ENCODE measurements at regions not wholly inside any gene's neighbourhood (a gene's known extent, or its start where the extent isn't known, plus 50 kb on each side); places are given as distances from the start of the nearest gene placed in this dataset.

DNA sequence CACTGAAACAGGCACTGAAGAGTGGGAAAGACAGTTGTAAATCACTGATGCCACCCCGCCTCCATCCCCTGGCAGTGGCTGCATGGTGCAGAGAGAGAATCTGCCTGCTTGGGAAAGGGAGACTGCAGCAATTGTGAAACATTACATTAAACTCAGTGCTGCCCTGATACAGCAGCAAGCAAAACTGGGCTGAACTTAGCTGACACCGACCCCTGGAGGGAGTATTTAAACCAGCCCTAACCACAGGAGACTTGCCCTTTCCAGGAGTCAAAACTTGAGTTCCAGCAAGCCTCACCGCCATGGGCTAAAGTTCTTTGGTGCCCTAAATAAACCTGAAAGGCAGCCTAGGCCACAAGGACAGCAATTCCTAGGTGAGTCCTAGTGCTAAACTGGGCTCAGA, 109.4 kb upstream of the PLPP4 start:
- Histone ChIP-seq H3K4me3 (no peak overlapping the region), H3K9ac (ENCODE audit: insufficient read depth in 1 of 2, low read depth in 2 of 2, low read length in 2 of 2) (no peak overlapping the region), H3K36me3 (ENCODE audit: control insufficient read depth, insufficient read depth, low read length) (no peaks in the 10 kb centered on the region), H3K4me1 (replicated peaks in 1 of 2; ENCODE audit: control insufficient read depth in 2 of 2, insufficient read depth in 2 of 2, low read length in 2 of 2) (no peaks in the 10 kb centered on the region), H2AFZ (ENCODE audit: low read depth, low read length) (no peak overlapping the region), H3K27ac (ENCODE audit: extremely low read depth, low read depth, low read length) (no peak overlapping the region), H3K79me2 (ENCODE audit: control insufficient read depth, insufficient read depth, low read length) (no peaks in the 10 kb centered on the region), H3K27me3 (ENCODE audit: control insufficient read depth in 2 of 2, insufficient read depth in 2 of 2, low read length in 2 of 2) (no peaks in the 10 kb centered on the region), H4K20me1 (replicated peaks; ENCODE audit: control insufficient read depth, insufficient read depth, low read length) (no peaks in the 10 kb centered on the region), H3K9me1 (ENCODE audit: control insufficient read depth, insufficient read depth, low read length) (no peaks in the 10 kb centered on the region), H3K4me2 (ENCODE audit: insufficient read depth, low read length) (no peak overlapping the region), H3K9me3 (replicated peaks; ENCODE audit: control insufficient read depth, insufficient read depth, low read depth, low read length) (no peaks in the 10 kb centered on the region)
- ChIA-PET POLR2A (interaction anchor here (0.6 kb wide), 1 partner anchor 13 kb away, joined by 3 read pairs; no protein-coding TSS in a partner anchor), CTCF (ENCODE audit: low intra/inter-chr PET ratio) (no interaction called here)
- BruUV-seq (replicated peaks), result no TSS peak
- no peak for ATAC-seq
- FAIRE-seq, result no peak
- no peak for DNase-seq (ENCODE audit: extremely low read depth in 1 of 4, low spot score in 3 of 4)
- TF ChIP-seq CBFA2T2 (conservative IDR thresholded peaks at IDR 0.05), result no peak
- TF ChIP-seq, protein P1, sequence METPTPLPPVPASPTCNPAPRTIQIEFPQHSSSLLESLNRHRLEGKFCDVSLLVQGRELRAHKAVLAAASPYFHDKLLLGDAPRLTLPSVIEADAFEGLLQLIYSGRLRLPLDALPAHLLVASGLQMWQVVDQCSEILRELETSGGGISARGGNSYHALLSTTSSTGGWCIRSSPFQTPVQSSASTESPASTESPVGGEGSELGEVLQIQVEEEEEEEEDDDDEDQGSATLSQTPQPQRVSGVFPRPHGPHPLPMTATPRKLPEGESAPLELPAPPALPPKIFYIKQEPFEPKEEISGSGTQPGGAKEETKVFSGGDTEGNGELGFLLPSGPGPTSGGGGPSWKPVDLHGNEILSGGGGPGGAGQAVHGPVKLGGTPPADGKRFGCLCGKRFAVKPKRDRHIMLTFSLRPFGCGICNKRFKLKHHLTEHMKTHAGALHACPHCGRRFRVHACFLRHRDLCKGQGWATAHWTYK (CRISPR knock-in tag; IDR thresholded peaks at IDR 0.05), result no peak
- TF ChIP-seq, protein P2, sequence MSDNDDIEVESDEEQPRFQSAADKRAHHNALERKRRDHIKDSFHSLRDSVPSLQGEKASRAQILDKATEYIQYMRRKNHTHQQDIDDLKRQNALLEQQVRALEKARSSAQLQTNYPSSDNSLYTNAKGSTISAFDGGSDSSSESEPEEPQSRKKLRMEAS (CRISPR knock-in tag; IDR thresholded peaks at IDR 0.05), result no peak
- no peak for TF ChIP-seq CSDE1 (IDR thresholded peaks at IDR 0.05)
- TF ChIP-seq, protein P3, sequence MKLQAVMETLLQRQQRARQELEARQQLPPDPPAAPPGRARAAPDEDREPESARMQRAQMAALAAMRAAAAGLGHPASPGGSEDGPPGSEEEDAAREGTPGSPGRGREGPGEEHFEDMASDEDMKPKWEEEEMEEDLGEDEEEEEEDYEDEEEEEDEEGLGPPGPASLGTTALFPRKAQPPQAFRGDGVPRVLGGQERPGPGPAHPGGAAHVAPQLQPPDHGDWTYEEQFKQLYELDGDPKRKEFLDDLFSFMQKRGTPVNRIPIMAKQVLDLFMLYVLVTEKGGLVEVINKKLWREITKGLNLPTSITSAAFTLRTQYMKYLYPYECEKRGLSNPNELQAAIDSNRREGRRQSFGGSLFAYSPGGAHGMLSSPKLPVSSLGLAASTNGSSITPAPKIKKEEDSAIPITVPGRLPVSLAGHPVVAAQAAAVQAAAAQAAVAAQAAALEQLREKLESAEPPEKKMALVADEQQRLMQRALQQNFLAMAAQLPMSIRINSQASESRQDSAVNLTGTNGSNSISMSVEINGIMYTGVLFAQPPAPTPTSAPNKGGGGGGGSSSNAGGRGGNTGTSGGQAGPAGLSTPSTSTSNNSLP (IDR thresholded peaks at IDR 0.05; ENCODE audit: borderline replicate concordance, low read depth, low read length), result no peak
- no peak for TF ChIP-seq ZNF668 (CRISPR knock-in tag; IDR thresholded peaks at IDR 0.05)
- TF ChIP-seq, protein P4, sequence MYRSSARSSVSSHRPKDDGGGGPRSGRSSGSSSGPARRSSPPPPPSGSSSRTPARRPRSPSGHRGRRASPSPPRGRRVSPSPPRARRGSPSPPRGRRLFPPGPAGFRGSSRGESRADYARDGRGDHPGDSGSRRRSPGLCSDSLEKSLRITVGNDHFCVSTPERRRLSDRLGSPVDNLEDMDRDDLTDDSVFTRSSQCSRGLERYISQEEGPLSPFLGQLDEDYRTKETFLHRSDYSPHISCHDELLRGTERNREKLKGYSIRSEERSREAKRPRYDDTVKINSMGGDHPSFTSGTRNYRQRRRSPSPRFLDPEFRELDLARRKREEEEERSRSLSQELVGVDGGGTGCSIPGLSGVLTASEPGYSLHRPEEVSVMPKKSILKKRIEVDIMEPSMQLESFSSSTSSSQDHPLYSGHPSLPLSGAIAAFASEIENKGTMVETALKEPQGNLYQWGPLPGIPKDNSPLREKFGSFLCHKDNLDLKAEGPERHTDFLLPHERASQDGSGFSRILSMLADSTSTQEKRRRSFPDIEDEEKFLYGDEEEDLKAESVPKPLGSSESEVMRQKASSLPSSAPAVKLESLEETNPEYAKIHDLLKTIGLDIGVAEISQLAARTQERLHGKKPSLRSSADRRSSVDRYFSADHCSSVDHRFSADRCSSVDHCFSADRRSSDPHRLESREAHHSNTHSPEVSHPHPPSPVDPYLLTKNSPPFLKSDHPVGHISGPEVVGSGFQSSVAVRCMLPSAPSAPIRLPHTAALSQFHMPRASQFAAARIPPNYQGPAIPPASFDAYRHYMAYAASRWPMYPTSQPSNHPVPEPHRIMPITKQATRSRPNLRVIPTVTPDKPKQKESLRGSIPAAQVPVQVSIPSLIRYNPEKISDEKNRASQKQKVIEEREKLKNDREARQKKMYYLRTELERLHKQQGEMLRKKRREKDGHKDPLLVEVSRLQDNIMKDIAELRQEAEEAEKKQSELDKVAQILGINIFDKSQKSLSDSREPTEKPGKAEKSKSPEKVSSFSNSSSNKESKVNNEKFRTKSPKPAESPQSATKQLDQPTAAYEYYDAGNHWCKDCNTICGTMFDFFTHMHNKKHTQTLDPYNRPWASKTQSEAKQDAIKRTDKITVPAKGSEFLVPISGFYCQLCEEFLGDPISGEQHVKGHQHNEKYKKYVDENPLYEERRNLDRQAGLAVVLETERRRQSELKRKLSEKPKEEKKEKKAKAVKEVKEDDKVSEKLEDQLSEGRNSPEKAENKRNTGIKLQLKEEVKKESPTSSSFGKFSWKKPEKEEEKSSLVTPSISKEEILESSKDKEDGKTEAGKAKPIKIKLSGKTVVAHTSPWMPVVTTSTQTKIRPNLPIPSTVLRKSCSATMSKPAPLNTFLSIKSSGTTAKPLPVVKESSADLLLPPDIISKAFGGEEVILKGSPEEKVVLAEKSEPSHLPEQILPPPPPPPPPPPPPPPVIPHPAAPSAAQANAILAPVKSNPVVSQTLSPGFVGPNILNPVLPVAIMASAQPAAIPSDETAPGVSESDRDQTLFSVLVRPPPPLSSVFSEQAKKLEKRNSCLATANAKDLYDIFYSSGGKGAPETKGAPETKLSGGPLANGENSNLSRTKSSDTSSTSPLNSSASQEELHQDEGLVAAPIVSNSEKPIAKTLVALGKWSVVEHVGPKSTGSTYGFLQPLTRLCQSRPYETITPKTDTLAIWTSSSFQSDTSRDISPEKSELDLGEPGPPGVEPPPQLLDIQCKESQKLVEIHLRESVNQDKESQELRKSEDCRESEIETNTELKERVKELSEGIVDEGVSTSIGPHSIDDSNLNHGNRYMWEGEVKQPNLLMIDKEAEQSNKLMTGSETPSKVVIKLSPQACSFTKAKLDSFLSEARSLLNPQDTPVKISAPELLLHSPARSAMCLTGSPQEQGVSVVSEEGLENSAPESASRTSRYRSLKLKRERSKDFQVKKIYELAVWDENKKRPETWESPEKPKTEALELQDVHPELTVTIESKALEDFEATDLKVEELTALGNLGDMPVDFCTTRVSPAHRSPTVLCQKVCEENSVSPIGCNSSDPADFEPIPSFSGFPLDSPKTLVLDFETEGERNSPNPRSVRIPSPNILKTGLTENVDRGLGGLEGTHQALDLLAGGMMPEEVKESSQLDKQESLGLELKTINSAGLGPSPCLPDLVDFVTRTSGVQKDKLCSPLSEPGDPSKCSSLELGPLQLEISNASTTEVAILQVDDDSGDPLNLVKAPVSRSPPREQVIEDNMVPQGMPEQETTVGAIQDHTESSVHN (IDR thresholded peaks at IDR 0.05; ENCODE audit: borderline replicate concordance in 1 of 2, low read depth in 1 of 2), result no peak
- no peak for TF ChIP-seq HDAC1 (IDR thresholded peaks at IDR 0.05)
- no peak for TF ChIP-seq LEF1 (IDR thresholded peaks at IDR 0.05)
- intact Hi-C loops (cut with micrococcal nuclease), result no loop called here
- in situ Hi-C loops (cut with MboI), result no loop called here
- 0% methylated on average over 2 of the region's 3 CpGs for WGBS (ENCODE audit: insufficient coverage, low coverage, missing lambda C conversion rate)
